ENCODE measurements at regions not wholly inside any gene's neighbourhood (a gene's known extent, or its start where the extent isn't known, plus 50 kb on each side); places are given as distances from the start of the nearest gene placed in this dataset.

- no peak for DNase-seq (ENCODE audit: low spot score)
Measured at GRCh38 chr11:115576606-115577380, 72.6 kb upstream of the CADM1 start.

GRCh38 chr11:115572551-115572950 is 68.3 kb upstream of the CADM1 start:
- no peak for DNase-seq (ENCODE audit: low spot score)

DNA sequence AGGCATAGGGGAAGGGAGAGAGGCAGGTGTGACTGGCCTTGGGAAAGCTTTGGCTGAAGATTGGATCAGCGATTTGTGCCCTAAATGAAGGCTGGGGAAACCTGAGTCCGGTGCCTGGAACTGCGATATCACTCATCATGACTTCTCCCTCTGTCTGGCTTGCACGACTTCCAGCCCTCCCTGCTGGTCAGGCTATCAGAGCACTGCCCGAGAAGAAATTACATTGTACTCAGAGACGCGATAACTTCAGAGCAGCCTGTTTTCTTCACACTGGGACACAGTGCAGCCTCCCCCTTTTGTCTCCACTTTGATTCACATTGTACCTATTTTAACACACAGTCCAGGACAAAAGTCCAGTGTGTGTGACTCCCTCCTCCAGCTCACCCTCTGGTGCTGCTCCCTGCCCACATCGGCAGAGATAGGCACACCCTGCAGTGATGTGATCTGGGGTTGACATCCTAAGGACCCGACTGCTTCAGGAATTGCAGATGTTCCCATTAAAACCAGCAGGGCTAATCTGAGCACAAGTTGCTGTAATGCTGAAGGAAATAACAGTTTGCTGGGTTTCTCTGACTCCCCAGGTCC is 62.1 kb upstream of the CADM1 start:
- DNase-seq (ENCODE audit: low spot score), result no peak

- DNase-seq (ENCODE audit: low spot score), result no peak
Measured at GRCh38 chr11:115564851-115565250, 60.6 kb upstream of the CADM1 start.

GRCh38 chr11:115561116-115561515 is 56.9 kb upstream of the CADM1 start:
- no peak for DNase-seq (ENCODE audit: low spot score)

- DNase-seq (ENCODE audit: low spot score), result no peak
Measured at GRCh38 chr11:115558635-115559034, 54.4 kb upstream of the CADM1 start.

DNA sequence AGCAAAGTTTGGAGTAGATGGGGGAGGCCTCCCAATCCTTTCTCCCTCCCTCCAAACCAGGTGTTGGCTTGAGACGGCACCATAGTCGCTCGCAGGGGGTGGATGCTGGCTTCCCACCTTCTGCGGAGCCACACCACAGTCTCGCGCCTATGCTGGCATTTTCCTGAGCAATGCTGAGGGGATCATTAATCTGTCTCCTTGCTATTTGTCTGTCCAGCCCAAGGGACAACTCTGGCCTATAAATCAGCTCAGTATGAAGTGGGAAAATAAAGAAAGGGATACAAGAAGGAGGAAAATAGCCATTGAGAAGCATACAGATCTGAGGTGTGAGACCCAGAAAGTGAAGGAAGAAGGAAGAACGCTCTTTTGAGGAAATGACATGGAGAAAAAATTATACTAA is 53.5 kb upstream of the CADM1 start:
- DNase-seq (ENCODE audit: low spot score), result no peak

GRCh38 chr11:115556984-115557383 is 52.8 kb upstream of the CADM1 start:
- no peak for DNase-seq (ENCODE audit: low spot score)

DNA sequence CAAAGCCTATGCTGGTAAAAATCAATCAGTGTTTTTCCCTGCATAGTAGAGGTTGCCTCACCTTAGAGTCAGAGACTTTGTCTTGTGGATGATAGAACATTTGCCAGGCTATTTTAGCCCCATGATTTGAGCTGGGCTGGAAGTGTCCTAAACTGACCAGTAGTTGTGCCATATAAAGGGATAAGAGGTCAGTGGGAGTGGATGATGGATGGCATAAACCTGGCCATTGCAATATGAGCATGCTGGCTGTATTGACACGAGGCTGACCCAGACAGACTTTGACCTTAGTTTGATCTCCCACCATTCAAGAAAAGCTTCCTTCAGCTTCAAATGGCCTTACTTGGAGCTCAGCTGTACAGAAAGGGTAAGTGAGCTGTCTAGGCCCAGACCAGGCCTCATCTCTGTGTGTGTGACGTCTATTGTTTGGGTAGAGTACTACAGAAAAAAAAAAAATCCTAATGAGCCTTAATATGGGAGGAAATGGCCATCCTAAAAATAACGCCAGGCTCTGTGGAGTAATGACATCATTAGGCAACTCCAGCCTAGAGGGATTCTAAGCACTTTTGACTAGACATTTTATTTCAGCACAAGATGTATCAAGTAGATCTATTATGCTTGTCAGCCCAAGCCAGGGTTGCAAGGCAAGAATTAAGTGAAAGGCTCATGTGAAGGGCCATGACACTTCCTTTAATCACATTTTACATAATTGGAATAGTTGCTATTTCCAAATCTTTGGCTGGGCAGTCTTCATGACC is 51.3 kb upstream of the CADM1 start:
- no peak for DNase-seq (ENCODE audit: low spot score)
